K562 (cell line): ENCODE measurements at regions not wholly inside any gene's neighbourhood (a gene's known extent, or its start where the extent isn't known, plus 50 kb on each side); places are given as distances from the start of the nearest gene placed in this dataset.

ENCODE experiments used
- GTF2E2 ChIP-seq: fragments of 200-800 bp; sonication (Bioruptor generic); IDR thresholded peaks from 2 replicates; pipeline ENCODE4 v1.6.1; 2016; ENCODE audit warnings: missing genetic modification characterization, missing compliant biosample characterization
- OTX1 ChIP-seq: fragments of 450-650 bp; formaldehyde crosslinking; IDR thresholded peaks from 2 replicates; pipeline ENCODE4 v1.4.0; 2022; ENCODE audit warnings: mild to moderate bottlenecking
- RBM34 ChIP-seq: fragments of 200-400 bp; formaldehyde crosslinking; IDR thresholded peaks from 2 replicates; pipeline ENCODE4 v1.6.1; 2018; ENCODE audit warnings: low read length, borderline replicate concordance; ENCODE audit not compliant: insufficient read depth
- SPI1 ChIP-seq: IDR thresholded peaks from 2 replicates; pipeline ENCODE4 v1.6.1; 2011; ENCODE audit warnings: low read depth, low read length, control low read depth, borderline replicate concordance
- STAG1 ChIP-seq: sonication (generic); formaldehyde crosslinking; IDR thresholded peaks from 2 replicates; pipeline ENCODE4 v1.5.0; 2020; ENCODE audit warnings: missing genetic modification reagents, borderline replicate concordance
- ZFPM2 ChIP-seq: fragments of 250-450 bp; sonication (Bioruptor Pico); IDR thresholded peaks from 2 replicates; pipeline ENCODE4 v1.5.1; 2022; ENCODE audit warnings: mild to moderate bottlenecking
- ZNF133 ChIP-seq: fragments of 250-450 bp; sonication (Bioruptor Pico); IDR thresholded peaks from 2 replicates; pipeline ENCODE4 v1.4.0; 2020; ENCODE audit warnings: mild to moderate bottlenecking
- ZNF23 ChIP-seq: fragments of 250-450 bp; sonication (Bioruptor Pico); IDR thresholded peaks from 2 replicates; pipeline ENCODE4 v1.4.0; 2020; ENCODE audit warnings: mild to moderate bottlenecking
- ZNF311 ChIP-seq: fragments of 250-450 bp; sonication (Bioruptor Pico); IDR thresholded peaks from 2 replicates; pipeline ENCODE4 v1.4.0; 2020; ENCODE audit warnings: mild to moderate bottlenecking, moderate library complexity
- TF ChIP-seq, protein P1 (sequence below), 2 experiments: fragments of 450-650 bp in 1 of 2; sonication (generic) in 1 of 2; formaldehyde crosslinking in 1 of 2; IDR thresholded peaks; 2 replicates each; pipeline versions ENCODE4 v1.7.1 to v1.9.0; 2016 to 2022; ENCODE audit warnings: inconsistent platforms in 1 of 2, mild to moderate bottlenecking in 1 of 2, missing genetic modification reagents in 1 of 2
- TF ChIP-seq, protein P2 (sequence below): sonication (generic); formaldehyde crosslinking; IDR thresholded peaks from 2 replicates; pipeline ENCODE4 v1.8.0; 2022; ENCODE audit warnings: mild to moderate bottlenecking, missing genetic modification reagents
- TF ChIP-seq, protein P3 (sequence below): sonication (generic); formaldehyde crosslinking; IDR thresholded peaks from 2 replicates; pipeline ENCODE4 v1.8.1; 2023; ENCODE audit warnings: mild to moderate bottlenecking, missing genetic modification reagents, moderate library complexity

DNA sequence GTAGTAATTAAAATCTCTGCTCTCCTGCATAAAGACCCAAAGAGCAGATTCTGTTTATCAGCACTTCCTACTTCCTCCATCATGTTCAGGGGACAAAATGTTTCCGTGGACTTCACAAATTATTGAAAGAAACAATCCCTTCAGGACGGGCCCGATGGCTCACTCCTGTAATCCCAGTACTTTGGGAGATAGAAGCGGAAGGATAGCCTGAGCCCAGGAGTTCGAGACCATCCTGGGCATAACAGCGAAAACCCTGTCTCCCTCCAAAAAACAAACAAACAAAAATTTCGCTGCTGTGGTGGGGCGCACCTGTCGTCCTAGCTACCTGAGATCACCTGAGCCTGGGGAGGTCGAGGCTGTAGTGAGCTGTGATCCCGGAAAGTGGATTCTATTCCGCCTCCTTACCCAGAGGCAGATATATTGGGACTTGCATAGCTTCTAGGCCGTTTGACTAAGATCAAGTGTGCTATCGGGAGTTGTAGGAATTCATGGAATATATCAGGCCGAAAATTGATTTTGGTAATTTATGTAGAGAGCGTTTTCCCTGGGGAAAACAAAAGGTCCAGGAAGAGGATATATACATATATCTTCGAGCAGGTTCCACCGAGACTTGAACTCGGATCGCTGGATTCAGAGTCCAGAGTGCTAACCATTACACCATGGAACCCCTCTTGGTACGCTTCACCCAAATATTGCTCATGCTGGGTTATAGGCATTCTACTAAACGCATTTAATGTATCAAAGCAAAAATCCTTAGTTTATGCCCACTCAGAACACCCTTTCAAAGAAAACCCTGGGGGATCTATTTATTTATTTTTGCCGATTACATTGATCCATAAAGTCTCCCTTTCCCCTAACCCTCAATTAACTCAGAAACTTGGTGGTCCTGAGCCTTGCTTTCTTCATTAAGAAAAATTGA, 74.5 kb upstream of the ZNF184 start (continued):
- TF ChIP-seq, protein P1, sequence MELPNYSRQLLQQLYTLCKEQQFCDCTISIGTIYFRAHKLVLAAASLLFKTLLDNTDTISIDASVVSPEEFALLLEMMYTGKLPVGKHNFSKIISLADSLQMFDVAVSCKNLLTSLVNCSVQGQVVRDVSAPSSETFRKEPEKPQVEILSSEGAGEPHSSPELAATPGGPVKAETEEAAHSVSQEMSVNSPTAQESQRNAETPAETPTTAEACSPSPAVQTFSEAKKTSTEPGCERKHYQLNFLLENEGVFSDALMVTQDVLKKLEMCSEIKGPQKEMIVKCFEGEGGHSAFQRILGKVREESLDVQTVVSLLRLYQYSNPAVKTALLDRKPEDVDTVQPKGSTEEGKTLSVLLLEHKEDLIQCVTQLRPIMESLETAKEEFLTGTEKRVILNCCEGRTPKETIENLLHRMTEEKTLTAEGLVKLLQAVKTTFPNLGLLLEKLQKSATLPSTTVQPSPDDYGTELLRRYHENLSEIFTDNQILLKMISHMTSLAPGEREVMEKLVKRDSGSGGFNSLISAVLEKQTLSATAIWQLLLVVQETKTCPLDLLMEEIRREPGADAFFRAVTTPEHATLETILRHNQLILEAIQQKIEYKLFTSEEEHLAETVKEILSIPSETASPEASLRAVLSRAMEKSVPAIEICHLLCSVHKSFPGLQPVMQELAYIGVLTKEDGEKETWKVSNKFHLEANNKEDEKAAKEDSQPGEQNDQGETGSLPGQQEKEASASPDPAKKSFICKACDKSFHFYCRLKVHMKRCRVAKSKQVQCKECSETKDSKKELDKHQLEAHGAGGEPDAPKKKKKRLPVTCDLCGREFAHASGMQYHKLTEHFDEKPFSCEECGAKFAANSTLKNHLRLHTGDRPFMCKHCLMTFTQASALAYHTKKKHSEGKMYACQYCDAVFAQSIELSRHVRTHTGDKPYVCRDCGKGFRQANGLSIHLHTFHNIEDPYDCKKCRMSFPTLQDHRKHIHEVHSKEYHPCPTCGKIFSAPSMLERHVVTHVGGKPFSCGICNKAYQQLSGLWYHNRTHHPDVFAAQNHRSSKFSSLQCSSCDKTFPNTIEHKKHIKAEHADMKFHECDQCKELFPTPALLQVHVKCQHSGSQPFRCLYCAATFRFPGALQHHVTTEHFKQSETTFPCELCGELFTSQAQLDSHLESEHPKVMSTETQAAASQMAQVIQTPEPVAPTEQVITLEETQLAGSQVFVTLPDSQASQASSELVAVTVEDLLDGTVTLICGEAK (IDR thresholded peaks at IDR 0.05), result peak; percentile 80
- TF ChIP-seq, protein P1 (CRISPR knock-in tag; IDR thresholded peaks at IDR 0.05), result no peak
- TF ChIP-seq GTF2E2 (tag), result no peak
- no peak for TF ChIP-seq OTX1 (CRISPR knock-in tag)
- TF ChIP-seq RBM34, result no peak
- TF ChIP-seq SPI1, result peak; percentile 63; the same call in 1 of the 2 replicates
- TF ChIP-seq ZNF133 (CRISPR knock-in tag), result no peak
- TF ChIP-seq, protein P2, sequence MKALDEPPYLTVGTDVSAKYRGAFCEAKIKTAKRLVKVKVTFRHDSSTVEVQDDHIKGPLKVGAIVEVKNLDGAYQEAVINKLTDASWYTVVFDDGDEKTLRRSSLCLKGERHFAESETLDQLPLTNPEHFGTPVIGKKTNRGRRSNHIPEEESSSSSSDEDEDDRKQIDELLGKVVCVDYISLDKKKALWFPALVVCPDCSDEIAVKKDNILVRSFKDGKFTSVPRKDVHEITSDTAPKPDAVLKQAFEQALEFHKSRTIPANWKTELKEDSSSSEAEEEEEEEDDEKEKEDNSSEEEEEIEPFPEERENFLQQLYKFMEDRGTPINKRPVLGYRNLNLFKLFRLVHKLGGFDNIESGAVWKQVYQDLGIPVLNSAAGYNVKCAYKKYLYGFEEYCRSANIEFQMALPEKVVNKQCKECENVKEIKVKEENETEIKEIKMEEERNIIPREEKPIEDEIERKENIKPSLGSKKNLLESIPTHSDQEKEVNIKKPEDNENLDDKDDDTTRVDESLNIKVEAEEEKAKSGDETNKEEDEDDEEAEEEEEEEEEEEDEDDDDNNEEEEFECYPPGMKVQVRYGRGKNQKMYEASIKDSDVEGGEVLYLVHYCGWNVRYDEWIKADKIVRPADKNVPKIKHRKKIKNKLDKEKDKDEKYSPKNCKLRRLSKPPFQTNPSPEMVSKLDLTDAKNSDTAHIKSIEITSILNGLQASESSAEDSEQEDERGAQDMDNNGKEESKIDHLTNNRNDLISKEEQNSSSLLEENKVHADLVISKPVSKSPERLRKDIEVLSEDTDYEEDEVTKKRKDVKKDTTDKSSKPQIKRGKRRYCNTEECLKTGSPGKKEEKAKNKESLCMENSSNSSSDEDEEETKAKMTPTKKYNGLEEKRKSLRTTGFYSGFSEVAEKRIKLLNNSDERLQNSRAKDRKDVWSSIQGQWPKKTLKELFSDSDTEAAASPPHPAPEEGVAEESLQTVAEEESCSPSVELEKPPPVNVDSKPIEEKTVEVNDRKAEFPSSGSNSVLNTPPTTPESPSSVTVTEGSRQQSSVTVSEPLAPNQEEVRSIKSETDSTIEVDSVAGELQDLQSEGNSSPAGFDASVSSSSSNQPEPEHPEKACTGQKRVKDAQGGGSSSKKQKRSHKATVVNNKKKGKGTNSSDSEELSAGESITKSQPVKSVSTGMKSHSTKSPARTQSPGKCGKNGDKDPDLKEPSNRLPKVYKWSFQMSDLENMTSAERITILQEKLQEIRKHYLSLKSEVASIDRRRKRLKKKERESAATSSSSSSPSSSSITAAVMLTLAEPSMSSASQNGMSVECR (CRISPR knock-in tag), result no peak
- TF ChIP-seq, protein P3, sequence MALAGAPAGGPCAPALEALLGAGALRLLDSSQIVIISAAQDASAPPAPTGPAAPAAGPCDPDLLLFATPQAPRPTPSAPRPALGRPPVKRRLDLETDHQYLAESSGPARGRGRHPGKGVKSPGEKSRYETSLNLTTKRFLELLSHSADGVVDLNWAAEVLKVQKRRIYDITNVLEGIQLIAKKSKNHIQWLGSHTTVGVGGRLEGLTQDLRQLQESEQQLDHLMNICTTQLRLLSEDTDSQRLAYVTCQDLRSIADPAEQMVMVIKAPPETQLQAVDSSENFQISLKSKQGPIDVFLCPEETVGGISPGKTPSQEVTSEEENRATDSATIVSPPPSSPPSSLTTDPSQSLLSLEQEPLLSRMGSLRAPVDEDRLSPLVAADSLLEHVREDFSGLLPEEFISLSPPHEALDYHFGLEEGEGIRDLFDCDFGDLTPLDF (CRISPR knock-in tag), result no peak; the same call in 1 of the 2 replicates
- no peak for TF ChIP-seq ZNF311
- TF ChIP-seq ZFPM2 (CRISPR knock-in tag), result no peak
- no peak for TF ChIP-seq STAG1 (CRISPR knock-in tag)
- no peak for TF ChIP-seq ZNF23 (CRISPR knock-in tag)
